HCT116 (cell line): ENCODE measurements at regions not wholly inside any gene's neighbourhood (a gene's known extent, or its start where the extent isn't known, plus 50 kb on each side); places are given as distances from the start of the nearest gene placed in this dataset.

Source experiments
- CEBPB ChIP-seq: IDR thresholded peaks from 2 replicates; pipeline ENCODE4 v1.6.1; 2012; ENCODE audit warnings: low read depth
- CTCF ChIP-seq, 3 experiments: fragments of 200-600 bp in 1 of 3; sonication (generic) in 1 of 3; IDR thresholded peaks in 2 of 3; conservative IDR thresholded peaks in 1 of 3; 2 replicates each; pipeline ENCODE4 v1.5.1; 2012 to 2017; ENCODE audit warnings: low read depth in 2 of 3, low read length in 2 of 3, antibody characterized with exemption in 1 of 3, borderline replicate concordance in 1 of 3, control low read depth in 1 of 3, mild to moderate bottlenecking in 1 of 3, mixed read lengths in 1 of 3, mixed run types in 1 of 3, moderate library complexity in 1 of 3; ENCODE audit not compliant: insufficient read depth in 1 of 3
- ELF1 ChIP-seq: IDR thresholded peaks from 2 replicates; pipeline ENCODE4 v1.6.1; 2012; ENCODE audit warnings: low read depth, borderline replicate concordance
- MAX ChIP-seq: IDR thresholded peaks from 2 replicates; pipeline ENCODE4 v1.6.1; 2012
- POLR2A ChIP-seq: IDR thresholded peaks from 2 replicates; pipeline ENCODE4 v1.7.0; 2011; ENCODE audit warnings: borderline replicate concordance; ENCODE audit not compliant: insufficient read depth, insufficient read length; ENCODE audit errors: extremely low read depth
- POLR2AphosphoS5 ChIP-seq: IDR thresholded peaks from 2 replicates; pipeline ENCODE4 v1.6.1; 2011; ENCODE audit warnings: mild to moderate bottlenecking, low read depth, low read length, moderate library complexity
- RAD21 ChIP-seq: IDR thresholded peaks from 2 replicates; pipeline ENCODE4 v1.6.1; 2012; ENCODE audit warnings: low read depth, mild to moderate bottlenecking
- SP1 ChIP-seq: IDR thresholded peaks from 2 replicates; pipeline ENCODE4 v1.6.1; 2012; ENCODE audit warnings: low read depth

- TF ChIP-seq CTCF (IDR thresholded peaks at IDR 0.05 in 2 of 3, conservative IDR thresholded peaks at IDR 0.05 in 1 of 3; ENCODE audit: borderline replicate concordance in 1 of 3, insufficient read depth in 1 of 3, low read depth in 2 of 3, low read length in 2 of 3), result no peak
- TF ChIP-seq POLR2A, result no peak
- TF ChIP-seq ELF1, result no peak
- TF ChIP-seq RAD21, result 0 out of 2 replicates have a peak, but pooled peaks have one; percentile 17
- no peak for TF ChIP-seq CEBPB
- no peak for TF ChIP-seq POLR2AphosphoS5
- TF ChIP-seq MAX, result no peak
- TF ChIP-seq SP1, result no peak
Observed at GRCh38 chr12:31818623-31819268, 89.9 kb upstream of the AMN1 start.
